Stomach (tissue), 8 donors: ENCODE measurements at regions not wholly inside any gene's neighbourhood (a gene's known extent, or its start where the extent isn't known, plus 50 kb on each side); places are given as distances from the start of the nearest gene placed in this dataset.
A peak's percentile ranks its signal among the peaks of the same experiment; 100 is the strongest.

Source experiments
- DNase-seq, 2 donors: peaks; one replicate each; pipeline versions ENCODE4 v3.0.0 to v3.0.0-alpha.2; 2013 to 2019
- H3K27ac ChIP-seq, 5 donors: fragments of 200-600 bp in 4 of 5; sonication (generic) in 4 of 5; one replicate each; pipeline ENCODE4 v1.5.1; 2013 to 2019; ENCODE audit warnings: mild to moderate bottlenecking in 1 of 5, moderate library complexity in 1 of 5
- H3K27me3 ChIP-seq, 3 donors: fragments of 200-600 bp; sonication (generic); one replicate each; pipeline ENCODE4 v1.5.1; 2017 to 2019; ENCODE audit warnings: mixed run types in 1 of 3
- H3K36me3 ChIP-seq, 4 donors: fragments of 200-600 bp; sonication (generic); 1 replicate in 3 of 4; 2 replicates in 1 of 4; pipeline ENCODE4 v1.5.1; 2016 to 2019
- H3K4me1 ChIP-seq, 4 donors: fragments of 200-600 bp; sonication (generic); one replicate each; pipeline ENCODE4 v1.5.1; 2016 to 2019
- H3K4me3 ChIP-seq, 4 donors: fragments of 200-600 bp; sonication (generic) in 3 of 4; one replicate each; pipeline ENCODE4 v1.5.1; 2016 to 2019; ENCODE audit warnings: mild to moderate bottlenecking in 1 of 4
- H3K9me3 ChIP-seq, 4 donors: fragments of 200-600 bp; sonication (generic); one replicate each; pipeline ENCODE4 v1.5.1; 2016 to 2019
- EP300 ChIP-seq: sonication (generic); formaldehyde crosslinking; IDR thresholded peaks from one replicate; pipeline ENCODE4 v1.6.1; 2017; ENCODE audit warnings: antibody characterized with exemption
- POLR2A ChIP-seq, 4 donors: fragments of 450-650 bp; IDR thresholded peaks; one replicate each; pipeline ENCODE4 v1.6.1; 2016; ENCODE audit warnings: antibody characterized with exemption in 4 of 4, control low read depth in 2 of 4, mild to moderate bottlenecking in 1 of 4, moderate library complexity in 1 of 4
- POLR2AphosphoS5 ChIP-seq, 3 donors: sonication (generic); formaldehyde crosslinking; IDR thresholded peaks; one replicate each; pipeline ENCODE4 v1.6.1; 2016; ENCODE audit warnings: antibody characterized with exemption in 3 of 3
- WGBS, 5 donors: extraction: QIAGEN DNeasy Blood & Tissue Kit in 3 of 5; methylation state at CpG; one replicate each; pipeline versions ENCODE4 v1.1.5 to v1.1.7; 2013 to 2018; 5-methylcytosine and 5-hydroxymethylcytosine counted together
- intact Hi-C: fragments of 100-400 bp; cut with DNase I; formaldehyde crosslinking; loops from one replicate; pipeline ENCODE4 v1.15.1; 2023; ENCODE audit warnings: low total_unique reads
- TF ChIP-seq, protein P1 (sequence below), 7 experiments: fragments of 450-650 bp in 4 of 7; fragments of 200-600 bp in 3 of 7; sonication (generic) in 3 of 7; IDR thresholded peaks; one replicate each; pipeline ENCODE4 v1.5.1; 2016 to 2019; ENCODE audit warnings: antibody characterized with exemption in 7 of 7, control low read depth in 2 of 7, mild to moderate bottlenecking in 1 of 7
- donor health status: healthy with polysubstance abuse.
- donor health status: Bipolar disorder and iron deficiency.
- donor health status: healthy.

DNA sequence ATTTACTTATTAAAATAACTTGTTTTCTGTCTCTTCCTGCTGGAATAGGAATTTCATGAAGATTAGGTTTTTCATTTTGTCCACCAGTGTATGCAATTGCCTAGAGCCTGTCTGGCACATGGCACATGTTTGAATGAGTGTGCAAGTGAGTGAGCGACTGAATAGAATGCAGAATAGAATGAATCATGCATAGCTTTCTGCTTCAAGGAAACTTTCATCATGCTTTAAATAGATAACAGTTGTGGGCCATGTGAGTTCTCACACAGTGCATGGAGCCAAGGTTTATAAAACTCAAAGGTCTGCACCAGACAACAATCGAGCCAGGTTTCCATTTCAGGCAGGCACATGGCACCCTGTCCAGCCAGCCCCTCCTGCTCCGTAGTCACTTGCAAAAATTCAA is 74.2 kb upstream of the HECW1 start:
- no peak overlapping the region for H3K27ac ChIP-seq
- H3K4me3 ChIP-seq = no peak overlapping the region
- H3K4me1 ChIP-seq = no peaks in the 10 kb centered on the region
- no peaks in the 10 kb centered on the region for H3K27me3 ChIP-seq
- no peaks in the 10 kb centered on the region for H3K9me3 ChIP-seq
- intact Hi-C loops = no loop called here
- TF ChIP-seq POLR2A (IDR thresholded peaks at IDR 0.05) (no peak), POLR2AphosphoS5 (IDR thresholded peaks at IDR 0.05) (no peak), EP300 (no peak)
- TF ChIP-seq, protein P1, sequence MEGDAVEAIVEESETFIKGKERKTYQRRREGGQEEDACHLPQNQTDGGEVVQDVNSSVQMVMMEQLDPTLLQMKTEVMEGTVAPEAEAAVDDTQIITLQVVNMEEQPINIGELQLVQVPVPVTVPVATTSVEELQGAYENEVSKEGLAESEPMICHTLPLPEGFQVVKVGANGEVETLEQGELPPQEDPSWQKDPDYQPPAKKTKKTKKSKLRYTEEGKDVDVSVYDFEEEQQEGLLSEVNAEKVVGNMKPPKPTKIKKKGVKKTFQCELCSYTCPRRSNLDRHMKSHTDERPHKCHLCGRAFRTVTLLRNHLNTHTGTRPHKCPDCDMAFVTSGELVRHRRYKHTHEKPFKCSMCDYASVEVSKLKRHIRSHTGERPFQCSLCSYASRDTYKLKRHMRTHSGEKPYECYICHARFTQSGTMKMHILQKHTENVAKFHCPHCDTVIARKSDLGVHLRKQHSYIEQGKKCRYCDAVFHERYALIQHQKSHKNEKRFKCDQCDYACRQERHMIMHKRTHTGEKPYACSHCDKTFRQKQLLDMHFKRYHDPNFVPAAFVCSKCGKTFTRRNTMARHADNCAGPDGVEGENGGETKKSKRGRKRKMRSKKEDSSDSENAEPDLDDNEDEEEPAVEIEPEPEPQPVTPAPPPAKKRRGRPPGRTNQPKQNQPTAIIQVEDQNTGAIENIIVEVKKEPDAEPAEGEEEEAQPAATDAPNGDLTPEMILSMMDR (IDR thresholded peaks at IDR 0.05) = no peak
- no peaks in the 10 kb centered on the region for H3K36me3 ChIP-seq
- DNase-seq = no peak
- 67 to 89% (median 77%) methylated on average over 3 of the region's 3 CpGs for WGBS, 5 donors

DNA sequence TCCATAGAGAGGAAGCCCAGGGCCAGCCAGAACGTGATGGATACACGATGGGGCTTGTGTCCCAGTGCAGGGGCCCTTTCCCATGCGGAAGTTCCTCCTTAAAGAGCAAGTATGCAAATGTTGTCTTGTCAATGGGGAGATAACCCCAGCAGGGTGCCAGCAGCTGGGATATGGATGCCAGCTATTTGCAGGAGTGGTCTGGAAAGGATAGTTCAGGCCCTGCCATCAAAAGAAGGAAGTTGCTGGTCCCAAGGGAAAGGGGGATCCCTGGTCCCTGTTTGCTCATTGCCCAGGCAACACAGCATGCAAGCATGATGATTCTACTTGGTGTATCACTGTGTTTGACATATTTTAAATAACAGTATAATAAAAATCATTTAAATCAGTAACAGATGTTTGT is 73.1 kb upstream of the HECW1 start:
- H3K4me1 ChIP-seq = no peaks in the 10 kb centered on the region
- no peaks in the 10 kb centered on the region for H3K36me3 ChIP-seq
- H3K9me3 ChIP-seq = no peaks in the 10 kb centered on the region
- intact Hi-C loops = no loop called here
- H3K27ac ChIP-seq = no peak overlapping the region
- H3K27me3 ChIP-seq = no peaks in the 10 kb centered on the region
- no peak overlapping the region for H3K4me3 ChIP-seq
- no peak for TF ChIP-seq EP300
- TF ChIP-seq POLR2A (IDR thresholded peaks at IDR 0.05) = no peak
- no peak for TF ChIP-seq POLR2AphosphoS5 (IDR thresholded peaks at IDR 0.05)
- TF ChIP-seq, protein P1 (IDR thresholded peaks at IDR 0.05) = no peak
- WGBS, 5 donors = 52 to 72% (median 58%) methylated on average over 3 of the region's 3 CpGs
- DNase-seq = peak in 1 of 2 donors; percentile 18

DNA sequence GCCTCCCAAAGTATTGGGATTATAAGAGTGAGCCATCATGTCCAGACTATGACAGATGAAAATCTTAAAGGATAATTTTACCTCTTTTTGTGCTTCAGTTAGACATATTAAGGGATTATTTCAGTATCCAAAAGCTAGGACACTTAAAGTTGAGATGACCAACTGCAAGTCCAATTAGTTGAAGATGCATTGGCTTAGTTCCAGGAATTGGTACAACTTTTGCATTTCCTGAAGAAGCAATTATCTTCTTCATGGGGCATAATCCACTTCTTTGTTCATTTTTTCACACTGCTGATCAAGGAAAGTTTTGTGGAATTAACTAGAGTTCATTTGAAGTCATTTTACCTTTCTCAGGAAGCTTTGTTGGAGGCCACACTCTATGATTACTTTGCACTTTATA is 72.0 kb upstream of the HECW1 start:
- Histone ChIP-seq H3K27me3 (no peaks in the 10 kb centered on the region), H3K27ac (no peak overlapping the region), H3K4me3 (no peak overlapping the region), H3K4me1 (no peaks in the 10 kb centered on the region), H3K36me3 (no peaks in the 10 kb centered on the region), H3K9me3 (no peaks in the 10 kb centered on the region)
- DNase-seq = no peak
- TF ChIP-seq EP300 (no peak), POLR2A (IDR thresholded peaks at IDR 0.05) (no peak), POLR2AphosphoS5 (IDR thresholded peaks at IDR 0.05) (no peak)
- TF ChIP-seq, protein P1 (IDR thresholded peaks at IDR 0.05) = no peak
- intact Hi-C loops = no loop called here

DNA sequence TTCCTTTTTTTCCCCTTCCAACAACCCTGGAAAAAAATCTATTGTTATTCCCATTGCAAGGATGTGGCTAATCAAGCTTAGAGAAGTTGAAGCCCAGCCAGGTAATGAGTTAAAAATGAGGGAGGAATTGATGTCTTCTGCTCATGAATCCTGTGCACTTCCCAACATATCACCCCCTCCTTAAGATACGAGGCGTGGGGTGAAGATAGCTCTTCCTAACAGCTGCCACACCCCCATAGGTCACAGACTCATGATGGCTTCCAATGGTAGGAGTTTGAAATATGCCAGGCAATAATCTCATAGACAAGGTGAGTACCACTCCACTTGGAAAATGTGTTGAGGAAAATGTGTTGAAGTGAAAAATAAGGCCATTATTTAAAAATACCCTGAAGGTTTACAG is 71.3 kb upstream of the HECW1 start:
- 64 to 90% (median 82%) methylated on average over 2 of the region's 2 CpGs for WGBS, 5 donors
- no peaks in the 10 kb centered on the region for H3K9me3 ChIP-seq
- no peak overlapping the region for H3K27ac ChIP-seq
- TF ChIP-seq EP300 = no peak
- no peak for TF ChIP-seq POLR2AphosphoS5 (IDR thresholded peaks at IDR 0.05)
- TF ChIP-seq, protein P1 (IDR thresholded peaks at IDR 0.05) = no peak
- no peak for TF ChIP-seq POLR2A (IDR thresholded peaks at IDR 0.05)
- intact Hi-C loops = no loop called here
- no peak for DNase-seq
- no peaks in the 10 kb centered on the region for H3K36me3 ChIP-seq
- H3K4me3 ChIP-seq = no peak overlapping the region
- no peaks in the 10 kb centered on the region for H3K4me1 ChIP-seq
- no peaks in the 10 kb centered on the region for H3K27me3 ChIP-seq

DNA sequence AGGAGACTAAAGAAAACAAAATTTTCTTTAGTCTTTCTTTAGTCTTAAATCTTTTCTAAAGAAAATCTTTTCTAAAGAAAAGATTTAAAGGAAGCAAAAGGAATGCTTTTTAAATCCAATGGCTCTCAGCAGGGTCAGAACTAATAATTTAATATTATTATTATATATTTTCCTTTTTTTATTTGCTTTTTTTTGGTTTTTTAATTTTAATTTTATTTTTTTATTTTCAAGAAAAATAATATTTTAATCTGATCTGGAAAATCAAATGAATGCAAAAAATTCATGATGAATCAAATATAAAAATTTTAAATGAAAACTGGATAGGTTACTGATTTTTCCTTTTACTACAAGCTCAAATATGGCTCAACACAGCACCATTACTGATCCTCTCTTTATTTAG is 70.7 kb upstream of the HECW1 start:
- TF ChIP-seq, protein P1 (IDR thresholded peaks at IDR 0.05) = no peak
- TF ChIP-seq POLR2AphosphoS5 (IDR thresholded peaks at IDR 0.05) (no peak), POLR2A (IDR thresholded peaks at IDR 0.05) (no peak), EP300 (no peak)
- Histone ChIP-seq H3K4me1 (no peaks in the 10 kb centered on the region), H3K36me3 (no peaks in the 10 kb centered on the region), H3K27me3 (no peaks in the 10 kb centered on the region), H3K4me3 (no peak overlapping the region), H3K27ac (no peak overlapping the region), H3K9me3 (no peaks in the 10 kb centered on the region)
- intact Hi-C loops = no loop called here
- no peak for DNase-seq
